Fibroblast of the aortic adventitia (primary cell): ENCODE measurements at regions not wholly inside any gene's neighbourhood (a gene's known extent, or its start where the extent isn't known, plus 50 kb on each side); places are given as distances from the start of the nearest gene placed in this dataset.
A peak's percentile ranks its signal among the peaks of the same experiment; 100 is the strongest.

Experiments used
- DNase-seq: peaks from one replicate; pipeline ENCODE4 v3.0.0-alpha.2; 2010; ENCODE audit warnings: low read depth
- H3K4me3 ChIP-seq: 2 replicates; pipeline ENCODE4 v1.5.1; 2011; ENCODE audit warnings: low read depth, mild to moderate bottlenecking, control low read depth, low read length, moderate library complexity
- TF ChIP-seq, protein P1 (sequence below): IDR thresholded peaks from 2 replicates; pipeline ENCODE4 v1.5.1; 2011; ENCODE audit warnings: mild to moderate bottlenecking, low read length, control low read depth, inconsistent platforms; ENCODE audit not compliant: insufficient read depth

DNA sequence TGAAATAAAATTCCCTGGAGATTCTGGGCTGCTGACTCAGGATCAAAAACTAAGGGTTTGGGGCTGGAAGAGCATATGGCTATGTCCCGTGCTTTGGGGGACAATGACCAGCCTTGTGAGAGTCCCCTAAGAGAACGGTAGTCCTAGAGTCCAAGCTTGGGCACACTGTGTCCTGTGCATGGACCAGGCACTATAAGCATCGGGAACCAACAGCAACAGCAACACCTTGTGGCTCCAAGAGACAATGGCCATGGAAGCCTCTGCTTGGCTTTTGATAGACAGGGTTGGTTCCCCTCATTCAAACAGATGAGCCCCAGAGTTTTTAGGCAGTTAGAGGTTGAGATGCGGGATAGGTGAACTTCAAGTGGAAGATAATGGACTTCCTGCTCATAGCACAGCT lies 294.4 kb upstream of the CHAC2 start:
- DNase-seq = no peak
- TF ChIP-seq, protein P1, sequence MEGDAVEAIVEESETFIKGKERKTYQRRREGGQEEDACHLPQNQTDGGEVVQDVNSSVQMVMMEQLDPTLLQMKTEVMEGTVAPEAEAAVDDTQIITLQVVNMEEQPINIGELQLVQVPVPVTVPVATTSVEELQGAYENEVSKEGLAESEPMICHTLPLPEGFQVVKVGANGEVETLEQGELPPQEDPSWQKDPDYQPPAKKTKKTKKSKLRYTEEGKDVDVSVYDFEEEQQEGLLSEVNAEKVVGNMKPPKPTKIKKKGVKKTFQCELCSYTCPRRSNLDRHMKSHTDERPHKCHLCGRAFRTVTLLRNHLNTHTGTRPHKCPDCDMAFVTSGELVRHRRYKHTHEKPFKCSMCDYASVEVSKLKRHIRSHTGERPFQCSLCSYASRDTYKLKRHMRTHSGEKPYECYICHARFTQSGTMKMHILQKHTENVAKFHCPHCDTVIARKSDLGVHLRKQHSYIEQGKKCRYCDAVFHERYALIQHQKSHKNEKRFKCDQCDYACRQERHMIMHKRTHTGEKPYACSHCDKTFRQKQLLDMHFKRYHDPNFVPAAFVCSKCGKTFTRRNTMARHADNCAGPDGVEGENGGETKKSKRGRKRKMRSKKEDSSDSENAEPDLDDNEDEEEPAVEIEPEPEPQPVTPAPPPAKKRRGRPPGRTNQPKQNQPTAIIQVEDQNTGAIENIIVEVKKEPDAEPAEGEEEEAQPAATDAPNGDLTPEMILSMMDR = peak; percentile 6
- H3K4me3 ChIP-seq = no peak overlapping the region

DNA sequence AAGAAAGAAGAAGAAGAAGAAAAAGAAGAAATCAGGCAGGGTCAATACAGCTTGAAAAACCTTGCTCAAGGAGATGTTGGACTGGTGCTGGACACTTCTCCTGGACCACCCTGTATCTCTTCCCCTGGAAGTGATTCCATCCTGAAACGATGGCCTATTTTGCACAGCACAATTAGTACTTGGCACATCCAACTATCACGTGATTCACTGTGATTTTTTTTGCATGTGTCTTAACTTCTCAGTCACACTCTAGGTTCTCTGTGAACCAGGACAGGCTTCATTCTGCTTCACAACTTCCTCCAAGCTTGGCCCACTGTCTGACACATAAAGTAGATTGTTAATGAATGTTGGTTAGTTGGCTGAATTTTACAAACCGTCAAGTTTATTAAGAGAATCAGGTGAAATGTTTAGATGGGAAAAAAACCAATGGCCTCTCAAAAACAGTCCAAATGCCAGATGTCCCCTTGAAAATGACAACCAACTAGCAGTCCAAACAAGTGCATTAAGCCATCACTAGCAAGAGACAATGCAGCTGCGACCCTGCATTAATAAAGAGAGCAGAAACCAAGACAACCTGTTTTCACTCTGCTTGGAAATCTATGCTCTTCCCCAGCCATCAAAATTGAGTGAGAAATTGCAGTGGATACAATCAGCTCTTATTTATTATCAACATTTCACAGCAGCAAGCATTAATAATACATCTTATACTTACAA lies 300.0 kb upstream of the CHAC2 start:
- no peak for DNase-seq
- no peak overlapping the region for H3K4me3 ChIP-seq
- TF ChIP-seq, protein P1 = no peak

DNA sequence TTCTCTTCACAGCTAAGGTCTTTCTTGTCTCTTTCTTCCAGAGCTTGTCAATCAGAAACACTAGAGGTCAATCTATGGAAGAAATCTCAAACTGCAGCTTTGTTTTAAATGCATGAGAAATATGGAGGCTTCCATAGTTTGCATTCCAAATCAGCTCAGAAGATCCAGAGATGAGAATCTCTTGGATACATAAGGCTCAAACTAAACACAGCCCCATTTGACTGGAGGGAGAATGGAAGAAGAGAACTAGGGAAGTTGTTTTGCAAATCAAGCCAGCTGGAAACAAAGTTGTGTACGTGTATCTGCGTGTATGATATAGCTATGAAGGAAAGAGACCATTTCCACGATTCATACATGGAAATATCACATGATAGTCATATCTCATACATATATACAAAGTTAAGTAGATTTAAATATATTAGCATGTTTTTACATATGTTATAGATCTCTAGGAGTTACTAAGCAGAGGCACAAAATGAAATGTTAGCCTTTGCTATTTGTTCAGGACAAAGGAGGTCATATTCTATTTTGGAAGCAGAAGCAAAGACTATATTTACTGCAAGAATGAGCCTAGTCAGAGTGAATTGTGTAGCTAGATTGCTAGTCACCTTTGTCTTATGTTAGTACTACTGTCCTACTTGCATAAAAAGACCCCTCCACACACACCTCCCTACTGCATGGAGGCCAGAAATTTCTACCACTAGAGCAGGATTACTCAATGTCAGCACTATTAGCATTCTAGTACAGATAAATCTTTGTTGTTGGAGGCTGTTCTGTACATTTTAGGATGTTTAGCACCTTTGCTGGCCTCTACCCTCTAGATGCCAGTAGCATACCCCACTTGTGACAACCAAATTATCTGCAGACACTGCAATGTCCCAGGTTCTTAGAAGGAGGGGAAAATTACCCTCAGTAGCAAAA lies 303.5 kb upstream of the CHAC2 start:
- H3K4me3 ChIP-seq = no peak overlapping the region
- no peak for DNase-seq
- TF ChIP-seq, protein P1 = no peak

DNA sequence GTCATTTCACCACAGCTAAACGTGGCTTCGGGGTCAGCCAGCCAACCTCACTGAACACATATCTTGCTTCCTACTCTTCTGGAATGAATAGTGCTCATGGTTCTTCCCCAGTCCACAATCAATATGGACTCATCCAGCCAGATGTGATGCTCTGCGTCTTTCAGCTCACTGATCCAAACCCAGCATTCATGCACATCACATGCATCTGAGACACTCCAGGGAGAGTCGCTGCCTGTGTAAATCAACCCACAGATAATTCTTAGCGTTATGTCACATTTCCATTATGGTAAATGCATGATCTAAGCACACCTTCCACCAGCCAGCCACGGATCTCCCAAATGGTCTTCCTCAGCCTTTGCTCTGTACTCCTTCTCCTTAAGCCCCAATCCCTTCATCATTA lies 306.7 kb upstream of the CHAC2 start:
- H3K4me3 ChIP-seq = no peak overlapping the region
- DNase-seq = no peak
- TF ChIP-seq, protein P1 = no peak

DNA sequence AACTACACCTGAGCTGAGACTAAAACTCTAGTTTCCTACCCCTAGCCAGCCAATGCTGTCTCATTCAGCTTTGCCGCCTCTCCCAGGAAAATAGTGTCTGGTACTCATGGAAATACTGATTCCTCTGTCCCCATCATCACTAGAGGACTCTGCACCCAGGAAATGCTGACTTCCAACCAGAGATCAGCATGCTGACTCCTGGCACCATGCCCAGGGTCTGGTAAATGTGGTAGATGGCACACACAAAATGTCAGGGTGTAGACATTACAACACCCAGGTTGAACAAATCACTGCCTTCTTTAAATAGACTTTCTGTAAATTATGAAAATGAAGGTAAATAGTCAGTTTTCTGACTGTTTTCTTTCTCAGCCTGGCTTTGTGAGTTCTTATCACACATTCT lies 307.3 kb upstream of the CHAC2 start:
- H3K4me3 ChIP-seq = no peak overlapping the region
- DNase-seq = no peak
- TF ChIP-seq, protein P1 = no peak

DNA sequence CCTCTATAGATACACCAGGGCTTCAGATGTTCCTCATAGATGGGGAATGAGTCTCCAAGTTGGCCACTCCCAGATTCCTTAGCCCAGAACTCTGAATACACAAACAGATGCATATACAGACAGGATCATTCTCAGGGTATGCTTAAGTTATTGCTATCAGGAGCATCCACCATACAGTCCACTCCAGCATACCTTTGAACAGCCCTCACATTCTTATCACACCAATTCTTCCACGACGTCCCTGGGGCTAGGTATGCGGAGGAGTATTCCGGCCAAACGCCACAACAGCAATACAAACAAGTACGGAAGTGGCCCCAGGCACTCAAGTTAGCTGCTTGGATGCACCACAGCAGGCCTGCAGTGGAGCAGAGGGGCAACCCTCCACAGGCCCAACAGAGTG lies 312.5 kb upstream of the CHAC2 start:
- no peak for DNase-seq
- TF ChIP-seq, protein P1 = no peak
- no peak overlapping the region for H3K4me3 ChIP-seq
